H1 (cell line): ENCODE measurements at regions not wholly inside any gene's neighbourhood (a gene's known extent, or its start where the extent isn't known, plus 50 kb on each side); places are given as distances from the start of the nearest gene placed in this dataset.

Experiments used
- CTCF ChIA-PET: fragments of 300-600 bp; sonication (Branson Sonifier 250); formaldehyde crosslinking; loops from one replicate; lab custom pipeline; 2021; ENCODE audit not compliant: partially characterized antibody; lab: Charles Lee
- POLR2A ChIA-PET: fragments of 300-600 bp; sonication (Branson Sonifier 250); formaldehyde crosslinking; loops from one replicate; lab custom pipeline; 2021; ENCODE audit warnings: inconsistent platforms; ENCODE audit not compliant: partially characterized antibody; lab: Charles Lee
- DNase-seq, 2 experiments: peaks; one replicate each; pipeline versions ENCODE4 v3.0.0 to v3.0.0-alpha.2; 2010 to 2022; ENCODE audit warnings: low spot score in 2 of 2, low read depth in 1 of 2, mixed read lengths in 1 of 2
- FAIRE-seq: peaks from 2 replicates; lab custom pipeline; 2011; peaks lifted over from hg19 to GRCh38; lab: Jason Lieb, UNC
- H2AFZ ChIP-seq: 2 replicates; pipeline ENCODE4 v1.8.1; 2012; ENCODE audit warnings: low read length, inconsistent platforms
- H2AK5ac ChIP-seq: 2 replicates; pipeline ENCODE4 v1.6.1; 2013; ENCODE audit warnings: low read depth, low read length
- H2BK120ac ChIP-seq: replicated peaks from 2 replicates; pipeline ENCODE3; 2013; ENCODE audit warnings: low read depth, low read length, inconsistent platforms
- H2BK12ac ChIP-seq: 2 replicates; pipeline ENCODE4 v1.6.1; 2013; ENCODE audit warnings: low read depth, low read length
- H2BK15ac ChIP-seq: 2 replicates; pipeline ENCODE4 v1.6.1; 2013; ENCODE audit warnings: low read length
- H2BK20ac ChIP-seq: 2 replicates; pipeline ENCODE4 v1.6.1; 2013; ENCODE audit warnings: low read length
- H2BK5ac ChIP-seq: 2 replicates; pipeline ENCODE4 v1.6.1; 2013; ENCODE audit warnings: low read depth, low read length
- H3K14ac ChIP-seq: 2 replicates; pipeline ENCODE4 v1.6.1; 2013; ENCODE audit warnings: inconsistent platforms; ENCODE audit not compliant: insufficient read length
- H3K18ac ChIP-seq: 2 replicates; pipeline ENCODE4 v1.6.1; 2013; ENCODE audit warnings: low read length; ENCODE audit errors: extremely low read depth
- H3K23ac ChIP-seq: 2 replicates; pipeline ENCODE4 v1.6.1; 2013; ENCODE audit warnings: inconsistent platforms; ENCODE audit not compliant: insufficient read length
- H3K23me2 ChIP-seq: 2 replicates; pipeline ENCODE4 v1.6.1; 2013; ENCODE audit warnings: low read depth, low read length
- H3K27ac ChIP-seq: 2 replicates; pipeline ENCODE4 v1.6.1; 2011; ENCODE audit warnings: low read depth, low read length, inconsistent platforms
- H3K27me3 ChIP-seq, 4 experiments: replicated peaks in 1 of 4; 1 replicate in 1 of 4; 2 replicates in 3 of 4; pipeline versions ENCODE4 v1.6.1 to v1.8.1; 2011 to 2013; ENCODE audit warnings: low read length in 3 of 4, mild to moderate bottlenecking in 3 of 4, inconsistent platforms in 2 of 4, mixed read lengths in 2 of 4, moderate library complexity in 1 of 4; ENCODE audit not compliant: control insufficient read depth in 3 of 4, insufficient read depth in 3 of 4; ENCODE audit errors: extremely low read depth in 1 of 4
- H3K36me3 ChIP-seq, 4 experiments: 2 replicates each; pipeline versions ENCODE4 v1.6.1 to v1.8.1; 2011 to 2013; ENCODE audit warnings: mild to moderate bottlenecking in 4 of 4, low read length in 3 of 4, moderate library complexity in 2 of 4, control low read depth in 1 of 4, inconsistent platforms in 1 of 4; ENCODE audit not compliant: insufficient read depth in 4 of 4, control insufficient read depth in 2 of 4
- H3K4ac ChIP-seq: replicated peaks from 2 replicates; pipeline ENCODE3; 2013; ENCODE audit warnings: low read length, low read depth, mixed read lengths, inconsistent platforms; ENCODE audit not compliant: insufficient read length
- H3K4me1 ChIP-seq, 4 experiments: replicated peaks in 1 of 4; 1 replicate in 1 of 4; 2 replicates in 3 of 4; pipeline versions ENCODE4 v1.6.1 to v1.8.1; 2011 to 2013; ENCODE audit warnings: low read length in 3 of 4, inconsistent platforms in 2 of 4, mixed read lengths in 1 of 4; ENCODE audit not compliant: insufficient read depth in 4 of 4, control insufficient read depth in 3 of 4
- H3K4me2 ChIP-seq, 2 experiments: 2 replicates each; pipeline versions ENCODE4 v1.6.1 to v1.8.1; 2011 to 2013; ENCODE audit warnings: low read depth in 2 of 2, low read length in 2 of 2, control low read depth in 1 of 2, inconsistent platforms in 1 of 2, mild to moderate bottlenecking in 1 of 2; ENCODE audit not compliant: insufficient read depth in 1 of 2
- H3K4me3 ChIP-seq, 4 experiments: fragments of 200-600, 300-600 bp in 1 of 4; sonication (generic), shearing (Covaris generic), sonication (Bioruptor Twin) in 1 of 4; 2 replicates each; pipeline versions ENCODE4 v1.5.1 to v1.8.1; 2011 to 2016; ENCODE audit warnings: low read length in 4 of 4, low read depth in 3 of 4, control low read depth in 2 of 4, inconsistent platforms in 2 of 4, mild to moderate bottlenecking in 2 of 4, mixed read lengths in 1 of 4, moderate library complexity in 1 of 4; ENCODE audit not compliant: insufficient read depth in 2 of 4; ENCODE audit errors: extremely low read depth in 1 of 4
- H3K56ac ChIP-seq: replicated peaks from 2 replicates; pipeline ENCODE3; 2013; ENCODE audit warnings: low read depth, mild to moderate bottlenecking, mixed read lengths, low read length, inconsistent platforms; ENCODE audit not compliant: insufficient read length
- H3K79me1 ChIP-seq: 2 replicates; pipeline ENCODE4 v1.6.1; 2013; ENCODE audit warnings: low read depth, low read length, control low read depth
- H3K79me2 ChIP-seq, 2 experiments: 2 replicates each; pipeline versions ENCODE4 v1.6.1 to v1.8.1; 2012 to 2013; ENCODE audit warnings: low read length in 2 of 2, mild to moderate bottlenecking in 2 of 2, inconsistent platforms in 1 of 2; ENCODE audit not compliant: insufficient read depth in 2 of 2, control insufficient read depth in 1 of 2
- H3K9ac ChIP-seq, 4 experiments: replicated peaks in 1 of 4; 1 replicate in 1 of 4; 2 replicates in 3 of 4; pipeline versions ENCODE4 v1.6.1 to v1.8.1; 2011 to 2013; ENCODE audit warnings: low read depth in 3 of 4, low read length in 3 of 4, control low read depth in 2 of 4, mild to moderate bottlenecking in 2 of 4, moderate library complexity in 2 of 4, inconsistent platforms in 1 of 4; ENCODE audit errors: extremely low read depth in 1 of 4
- H3K9me3 ChIP-seq, 2 experiments: 2 replicates each; pipeline versions ENCODE4 v1.6.1 to v1.8.1; 2012 to 2013; ENCODE audit warnings: mild to moderate bottlenecking in 2 of 2, moderate library complexity in 2 of 2, control low read depth in 1 of 2, inconsistent platforms in 1 of 2, low read depth in 1 of 2, low read length in 1 of 2, mixed read lengths in 1 of 2; ENCODE audit not compliant: insufficient read depth in 2 of 2
- H4K20me1 ChIP-seq, 2 experiments: replicated peaks in 1 of 2; 2 replicates each; pipeline versions ENCODE3 to v1.8.1; 2011 to 2013; ENCODE audit warnings: inconsistent platforms in 2 of 2, low read length in 2 of 2, mild to moderate bottlenecking in 1 of 2; ENCODE audit not compliant: insufficient read depth in 2 of 2, control insufficient read depth in 1 of 2
- H4K5ac ChIP-seq: 2 replicates; pipeline ENCODE4 v1.6.1; 2013; ENCODE audit warnings: low read length, low read depth, mixed read lengths, inconsistent platforms; ENCODE audit not compliant: insufficient read length
- H4K8ac ChIP-seq: 2 replicates; pipeline ENCODE4 v1.8.0; 2013; ENCODE audit warnings: mild to moderate bottlenecking, moderate library complexity, low read length, inconsistent platforms; ENCODE audit not compliant: insufficient read depth; ENCODE audit errors: extremely low read depth
- H4K91ac ChIP-seq: replicated peaks from 2 replicates; pipeline ENCODE3; 2013; ENCODE audit warnings: low read length, mixed read lengths, inconsistent platforms; ENCODE audit not compliant: insufficient read length
- BCL11A ChIP-seq, 2 experiments: IDR thresholded peaks; one replicate each; pipeline ENCODE4 v1.6.1; 2011; ENCODE audit warnings: low read depth in 2 of 2, low read length in 2 of 2, mild to moderate bottlenecking in 2 of 2
- CBX5 ChIP-seq: fragments of 300-800, 300-1000 bp; sonication (generic); IDR thresholded peaks from 2 replicates; pipeline ENCODE4 v1.7.1; 2016; ENCODE audit warnings: antibody characterized with exemption, low read length, low read depth
- CHD1 ChIP-seq: IDR thresholded peaks from 2 replicates; pipeline ENCODE4 v1.6.1; 2012; ENCODE audit warnings: low read depth, low read length, improper control_type of control experiment
- CHD2 ChIP-seq: IDR thresholded peaks from 2 replicates; pipeline ENCODE4 v1.6.1; 2012; ENCODE audit warnings: low read length, improper control_type of control experiment
- JUN ChIP-seq: IDR thresholded peaks from 2 replicates; pipeline ENCODE4 v1.6.1; 2011; ENCODE audit warnings: low read depth, mild to moderate bottlenecking, improper control_type of control experiment, low read length
- RXRA ChIP-seq: IDR thresholded peaks from 2 replicates; pipeline ENCODE4 v1.6.1; 2011; ENCODE audit warnings: low read depth, mild to moderate bottlenecking, low read length, moderate library complexity; ENCODE audit not compliant: insufficient read depth
- SRF ChIP-seq: IDR thresholded peaks from 2 replicates; pipeline ENCODE4 v1.6.1; 2011; ENCODE audit warnings: mild to moderate bottlenecking, low read depth, low read length, moderate library complexity
- TAF7 ChIP-seq: optimal IDR thresholded peaks from 2 replicates; pipeline ENCODE3; 2011; ENCODE audit warnings: low read depth, mild to moderate bottlenecking, inconsistent platforms, low read length, moderate library complexity, borderline replicate concordance
- TEAD4 ChIP-seq: IDR thresholded peaks from 2 replicates; pipeline ENCODE4 v1.6.1; 2012; ENCODE audit warnings: low read depth, low read length, inconsistent platforms, mixed read lengths
- WGBS, 2 experiments: shearing (Covaris generic) in 1 of 2; methylation state at CpG; one replicate each; pipeline versions ENCODE4 v1.1.6 to v1.1.7; 2013 to 2015; ENCODE audit warnings: low lambda C conversion rate in 2 of 2, mixed read lengths in 2 of 2, inconsistent platforms in 1 of 2, low coverage in 1 of 2, missing lambda C conversion rate in 1 of 2; ENCODE audit not compliant: insufficient replicate concordance in 2 of 2, insufficient coverage in 1 of 2, insufficient read length in 1 of 2; ENCODE audit errors: extremely low coverage in 1 of 2, missing lambda C conversion rate in 1 of 2; 5-methylcytosine and 5-hydroxymethylcytosine counted together

- Histone ChIP-seq H4K5ac (no peak overlapping the region), H4K91ac (no peak overlapping the region), H3K36me3 (no peaks in the 10 kb centered on the region), H3K4me1 (no peaks in the 10 kb centered on the region), H3K9me3 (no peaks in the 10 kb centered on the region), H2AK5ac (no peak overlapping the region), H4K8ac (no peak overlapping the region), H3K23me2 (no peaks in the 10 kb centered on the region), H3K14ac (no peak overlapping the region), H3K56ac (no peak overlapping the region), H3K4me2 (no peak overlapping the region), H2BK5ac (no peak overlapping the region), H3K4ac (no peak overlapping the region), H3K4me3 (no peak overlapping the region), H3K9ac (no peak overlapping the region), H3K79me2 (no peaks in the 10 kb centered on the region), H3K79me1 (no peaks in the 10 kb centered on the region), H2AFZ (no peak overlapping the region), H2BK20ac (no peak overlapping the region), H3K23ac (no peak overlapping the region), H2BK12ac (no peak overlapping the region), H3K27me3 (peaks cover 0 to 2% (median 0%) of the 10 kb centered on the region in 4 experiments; a peak in 1 of 7 replicates), H2BK120ac (no peak overlapping the region), H4K20me1 (no peaks in the 10 kb centered on the region), H3K18ac (no peak overlapping the region), H3K27ac (no peak overlapping the region), H2BK15ac (no peak overlapping the region)
- ChIA-PET CTCF (interaction anchor here (0.6 to 3.4 kb wide), 8 partner anchors 7 to 541 kb away, joined by 3 to 21 read pairs (median 4); no protein-coding TSS in a partner anchor), POLR2A (no interaction called here)
- DNase-seq = no peak
- no peak for TF ChIP-seq TEAD4
- no peak for TF ChIP-seq CHD1
- no peak for TF ChIP-seq RXRA
- no peak for TF ChIP-seq CBX5
- no peak for TF ChIP-seq SRF
- TF ChIP-seq CHD2 = no peak
- TF ChIP-seq TAF7 = no peak
- TF ChIP-seq JUN = no peak
- no peak for TF ChIP-seq BCL11A (IDR thresholded peaks at IDR 0.05; ENCODE audit: low read depth in 2 of 2, low read length in 2 of 2)
- 88% methylated on average over 11 of the region's 11 CpGs; no CpG with 5 or more reads in 1 of the 2 experiments for WGBS, 2 experiments
- FAIRE-seq = no peak
Observed at GRCh38 chr1:244289991-244290785, 161.5 kb downstream of the ADSS2 start.
